ENCODE measurements at regions not wholly inside any gene's neighbourhood (a gene's known extent, or its start where the extent isn't known, plus 50 kb on each side); places are given as distances from the start of the nearest gene placed in this dataset.

DNA sequence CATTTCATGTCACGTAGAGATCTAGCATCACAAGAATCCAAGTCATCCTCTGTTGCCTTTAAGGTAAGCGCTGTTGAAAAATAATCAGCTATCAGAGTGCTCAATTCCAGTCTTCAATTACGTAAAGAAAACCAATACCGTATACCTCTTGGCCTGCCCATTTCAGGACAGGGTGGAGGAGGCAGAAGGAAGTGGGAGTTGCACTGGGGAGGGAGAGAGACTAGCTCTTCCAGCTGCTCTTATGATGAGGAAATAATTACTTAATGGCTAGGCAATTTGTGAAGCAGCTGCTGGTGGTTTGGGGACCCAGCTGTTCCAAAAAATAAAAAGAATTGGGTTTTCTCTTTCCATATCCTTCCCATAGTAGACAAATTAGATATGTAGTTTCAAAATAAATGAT lies 365.8 kb upstream of the MCTP2 start:
- no peaks in the 10 kb centered on the region for H3K27me3 ChIP-seq (ENCODE audit: control insufficient read depth, insufficient read depth, low read length)
- CTCF ChIA-PET, result no interaction called here
- no peak overlapping the region for H3K4me3 ChIP-seq (ENCODE audit: low read depth, low read length)
- TF ChIP-seq, protein P1, sequence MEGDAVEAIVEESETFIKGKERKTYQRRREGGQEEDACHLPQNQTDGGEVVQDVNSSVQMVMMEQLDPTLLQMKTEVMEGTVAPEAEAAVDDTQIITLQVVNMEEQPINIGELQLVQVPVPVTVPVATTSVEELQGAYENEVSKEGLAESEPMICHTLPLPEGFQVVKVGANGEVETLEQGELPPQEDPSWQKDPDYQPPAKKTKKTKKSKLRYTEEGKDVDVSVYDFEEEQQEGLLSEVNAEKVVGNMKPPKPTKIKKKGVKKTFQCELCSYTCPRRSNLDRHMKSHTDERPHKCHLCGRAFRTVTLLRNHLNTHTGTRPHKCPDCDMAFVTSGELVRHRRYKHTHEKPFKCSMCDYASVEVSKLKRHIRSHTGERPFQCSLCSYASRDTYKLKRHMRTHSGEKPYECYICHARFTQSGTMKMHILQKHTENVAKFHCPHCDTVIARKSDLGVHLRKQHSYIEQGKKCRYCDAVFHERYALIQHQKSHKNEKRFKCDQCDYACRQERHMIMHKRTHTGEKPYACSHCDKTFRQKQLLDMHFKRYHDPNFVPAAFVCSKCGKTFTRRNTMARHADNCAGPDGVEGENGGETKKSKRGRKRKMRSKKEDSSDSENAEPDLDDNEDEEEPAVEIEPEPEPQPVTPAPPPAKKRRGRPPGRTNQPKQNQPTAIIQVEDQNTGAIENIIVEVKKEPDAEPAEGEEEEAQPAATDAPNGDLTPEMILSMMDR (IDR thresholded peaks at IDR 0.05; ENCODE audit: insufficient read depth, low read depth, low read length), result no peak
- POLR2A ChIA-PET, result no interaction called here
- DNase-seq (ENCODE audit: low read depth), result no peak
- no peaks in the 10 kb centered on the region for H3K36me3 ChIP-seq (ENCODE audit: control insufficient read depth, insufficient read depth, low read length)

DNA sequence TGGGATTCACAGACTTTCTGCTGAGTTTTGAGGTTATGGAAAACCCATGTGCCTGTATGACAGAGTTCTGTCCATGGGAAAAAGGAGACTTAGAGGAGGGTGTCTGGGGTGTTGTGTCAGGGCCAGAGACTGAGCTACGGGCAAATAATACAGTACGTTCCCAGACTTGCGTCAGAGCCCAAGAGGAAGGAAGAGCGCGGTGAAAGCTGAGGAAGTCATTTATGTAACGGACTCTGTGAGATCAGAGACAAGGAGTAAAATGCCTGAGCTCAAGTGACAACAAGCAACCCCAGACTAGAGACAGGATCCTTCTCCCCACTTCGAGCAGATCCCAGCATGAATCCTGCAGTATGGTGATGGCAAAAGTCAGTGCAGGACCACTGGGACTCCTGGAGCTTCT lies 368.6 kb upstream of the MCTP2 start:
- TF ChIP-seq, protein P1 (IDR thresholded peaks at IDR 0.05; ENCODE audit: insufficient read depth, low read depth, low read length), result no peak
- no peaks in the 10 kb centered on the region for H3K27me3 ChIP-seq (ENCODE audit: control insufficient read depth, insufficient read depth, low read length)
- no peaks in the 10 kb centered on the region for H3K36me3 ChIP-seq (ENCODE audit: control insufficient read depth, insufficient read depth, low read length)
- H3K4me3 ChIP-seq (ENCODE audit: low read depth, low read length), result no peak overlapping the region
- ChIA-PET CTCF (no interaction called here), POLR2A (no interaction called here)
- no peak for DNase-seq (ENCODE audit: low read depth)

DNA sequence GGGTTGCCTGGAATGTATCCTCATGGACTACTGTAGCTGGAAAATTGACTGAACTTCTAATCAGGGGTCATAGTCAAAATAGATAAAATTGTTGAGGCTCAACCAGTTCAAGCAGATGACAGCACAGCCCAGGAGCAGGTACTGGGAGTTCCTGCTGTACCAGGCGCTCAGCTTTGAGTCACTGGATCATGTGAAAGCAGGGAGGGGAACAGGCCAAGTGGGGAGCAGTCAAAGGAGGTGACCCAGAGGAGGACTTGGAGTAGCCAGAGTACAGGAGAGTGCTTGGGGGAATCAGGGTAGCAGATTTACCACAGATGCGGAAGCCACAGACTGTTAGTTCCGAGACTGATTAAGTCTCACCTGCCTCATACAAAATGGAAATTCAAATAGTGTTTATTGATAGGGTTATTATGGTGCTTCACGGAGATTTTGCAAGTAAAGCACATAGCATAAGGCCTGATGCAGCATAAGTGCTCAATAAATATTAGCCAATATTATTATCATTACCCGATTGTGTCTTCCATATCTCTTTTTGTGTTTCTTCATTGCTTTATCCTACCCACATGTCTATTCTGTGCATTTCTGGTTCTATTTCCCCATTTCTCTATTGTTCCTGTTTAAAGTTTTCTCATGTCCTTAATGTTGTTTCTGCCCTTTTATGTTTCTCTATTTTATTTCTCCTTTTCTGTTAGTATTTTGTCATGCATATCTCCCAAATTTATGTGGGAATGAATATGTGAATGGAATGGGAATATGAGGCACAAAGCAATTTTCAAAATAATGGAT lies 369.2 kb upstream of the MCTP2 start:
- CTCF ChIA-PET, result no interaction called here
- Histone ChIP-seq H3K27me3 (ENCODE audit: control insufficient read depth, insufficient read depth, low read length) (no peaks in the 10 kb centered on the region), H3K4me3 (ENCODE audit: low read depth, low read length) (no peak overlapping the region), H3K36me3 (ENCODE audit: control insufficient read depth, insufficient read depth, low read length) (no peaks in the 10 kb centered on the region)
- POLR2A ChIA-PET, result no interaction called here
- TF ChIP-seq, protein P1 (IDR thresholded peaks at IDR 0.05; ENCODE audit: insufficient read depth, low read depth, low read length), result no peak
- no peak for DNase-seq (ENCODE audit: low read depth)

DNA sequence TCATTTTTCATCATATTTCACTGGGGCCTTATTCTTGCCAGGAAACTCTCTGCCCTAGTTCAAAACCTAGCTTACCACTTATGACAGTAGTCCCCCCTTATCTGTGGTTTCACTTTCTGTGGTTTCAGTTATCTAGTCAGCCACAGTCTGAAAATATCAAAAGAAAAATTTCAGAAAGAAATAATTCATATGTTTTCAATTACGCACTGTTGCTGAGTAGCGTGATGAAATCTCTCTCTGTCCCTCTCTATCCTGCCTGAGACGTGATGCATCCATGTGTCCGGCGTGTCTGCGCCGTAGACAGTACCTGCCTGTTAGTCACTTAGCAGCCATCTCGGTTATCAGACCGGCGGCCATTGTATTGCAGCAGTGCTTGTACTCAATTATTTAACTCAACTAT lies 369.9 kb upstream of the MCTP2 start:
- ChIA-PET POLR2A (no interaction called here), CTCF (no interaction called here)
- H3K36me3 ChIP-seq (ENCODE audit: control insufficient read depth, insufficient read depth, low read length), result no peaks in the 10 kb centered on the region
- H3K4me3 ChIP-seq (ENCODE audit: low read depth, low read length), result no peak overlapping the region
- no peak for DNase-seq (ENCODE audit: low read depth)
- no peaks in the 10 kb centered on the region for H3K27me3 ChIP-seq (ENCODE audit: control insufficient read depth, insufficient read depth, low read length)
- TF ChIP-seq, protein P1 (IDR thresholded peaks at IDR 0.05; ENCODE audit: insufficient read depth, low read depth, low read length), result no peak

DNA sequence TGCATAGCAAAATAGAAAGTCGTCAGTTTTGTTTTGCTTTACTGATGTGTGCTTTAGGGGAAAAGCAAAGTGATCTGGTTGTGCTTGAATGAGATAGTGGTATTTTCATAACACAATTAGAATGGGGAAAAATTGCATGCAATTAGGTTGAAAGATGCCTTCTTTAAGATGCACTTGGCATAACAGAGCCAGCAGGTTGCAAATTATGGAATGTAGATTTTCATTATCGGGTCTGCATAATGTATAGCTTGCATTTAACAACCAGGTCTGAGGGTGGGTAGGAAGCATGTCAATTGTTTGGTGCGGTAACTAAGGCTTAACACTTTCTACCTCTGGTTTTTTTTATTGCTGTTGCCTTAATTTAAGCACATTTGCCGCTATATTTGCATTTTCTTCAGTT lies 370.7 kb upstream of the MCTP2 start:
- ChIA-PET POLR2A (no interaction called here), CTCF (no interaction called here)
- no peak overlapping the region for H3K4me3 ChIP-seq (ENCODE audit: low read depth, low read length)
- DNase-seq (ENCODE audit: low read depth), result no peak
- H3K27me3 ChIP-seq (ENCODE audit: control insufficient read depth, insufficient read depth, low read length), result no peaks in the 10 kb centered on the region
- TF ChIP-seq, protein P1 (IDR thresholded peaks at IDR 0.05; ENCODE audit: insufficient read depth, low read depth, low read length), result no peak
- H3K36me3 ChIP-seq (ENCODE audit: control insufficient read depth, insufficient read depth, low read length), result no peaks in the 10 kb centered on the region

All from BJ (cell line).